Neural crest cell (in vitro differentiated cells): ENCODE measurements at regions not wholly inside any gene's neighbourhood (a gene's known extent, or its start where the extent isn't known, plus 50 kb on each side); places are given as distances from the start of the nearest gene placed in this dataset.

Experiments
- DNase-seq: peaks from one replicate; pipeline ENCODE4 v3.0.0; 2021; ENCODE audit warnings: low read depth, mixed read lengths, low spot score
- H3K27ac Mint-ChIP-seq: one replicate; pipeline ENCODE4 v1.8.0; 2021; ENCODE audit warnings: mild to moderate bottlenecking, mixed read lengths; ENCODE audit not compliant: unreplicated experiment
- H3K27me3 Mint-ChIP-seq: 2 replicates; pipeline ENCODE4 v1.8.0; 2021; ENCODE audit warnings: low read depth, mild to moderate bottlenecking, mixed read lengths
- H3K36me3 Mint-ChIP-seq: 2 replicates; pipeline ENCODE4 v1.8.0; 2021; ENCODE audit warnings: low read depth, mild to moderate bottlenecking, mixed read lengths
- H3K4me1 Mint-ChIP-seq: 2 replicates; pipeline ENCODE4 v1.8.0; 2021; ENCODE audit warnings: mixed read lengths
- H3K4me3 Mint-ChIP-seq: one replicate; pipeline ENCODE4 v1.8.0; 2021; ENCODE audit warnings: mild to moderate bottlenecking, mixed read lengths
- H3K9me3 Mint-ChIP-seq: 2 replicates; pipeline ENCODE4 v1.8.0; 2021; ENCODE audit warnings: mixed read lengths
- CTCF ChIP-seq: fragments of 200-600 bp; sonication (generic); conservative IDR thresholded peaks from 2 replicates; pipeline ENCODE4 v1.5.0; 2021; ENCODE audit warnings: antibody characterized with exemption, mild to moderate bottlenecking

DNA sequence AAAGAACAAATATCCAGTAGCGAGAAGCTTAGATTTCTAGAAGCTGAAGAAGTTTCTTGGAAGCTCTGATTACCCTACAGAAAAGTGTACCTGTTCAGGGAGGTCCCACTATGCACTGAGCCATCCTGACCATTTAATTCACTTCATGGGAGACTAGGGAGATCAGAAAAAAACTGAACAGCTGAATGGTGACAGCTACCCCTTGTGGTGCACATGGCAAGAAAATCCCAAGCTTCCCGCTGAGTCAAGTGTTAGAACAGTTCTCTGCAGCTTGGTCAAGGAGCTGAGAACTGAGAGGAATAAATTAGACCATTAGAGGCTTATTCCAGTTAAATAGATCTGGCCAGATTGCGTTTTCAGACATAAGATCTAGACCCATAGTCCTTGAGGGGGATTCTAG lies 197.2 kb upstream of the VEPH1 start:
- Mint-ChIP-seq H3K9me3 (peaks cover 7% of the 10 kb centered on the region), H3K27me3 (no peaks in the 10 kb centered on the region), H3K4me3 (no peak overlapping the region), H3K27ac (no peak overlapping the region), H3K4me1 (no peaks in the 10 kb centered on the region), H3K36me3 (no peaks in the 10 kb centered on the region)
- no peak for DNase-seq
- no peak for TF ChIP-seq CTCF

DNA sequence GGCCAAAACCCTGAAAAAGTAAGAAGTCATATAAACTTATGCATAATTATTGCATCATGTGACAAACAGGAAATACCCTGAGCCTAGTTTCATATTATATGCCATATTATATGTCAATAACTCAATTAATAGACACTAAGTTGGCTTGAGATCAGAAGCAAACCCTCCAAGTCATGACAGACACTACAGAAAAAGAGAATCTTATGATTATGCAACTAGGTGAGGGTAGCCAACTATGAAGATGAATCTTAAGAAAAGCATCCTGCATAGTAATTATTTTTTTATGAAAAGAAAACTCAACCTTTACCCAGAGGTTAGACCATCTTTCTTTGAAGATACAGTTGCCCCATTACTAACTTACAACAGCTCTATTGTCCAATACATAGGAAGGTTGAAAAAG lies 192.4 kb upstream of the VEPH1 start:
- H3K36me3 Mint-ChIP-seq = no peaks in the 10 kb centered on the region
- no peaks in the 10 kb centered on the region for H3K27me3 Mint-ChIP-seq
- no peak overlapping the region for H3K27ac Mint-ChIP-seq
- H3K4me1 Mint-ChIP-seq = no peaks in the 10 kb centered on the region
- TF ChIP-seq CTCF = no peak
- DNase-seq = no peak
- no peak overlapping the region for H3K4me3 Mint-ChIP-seq
- H3K9me3 Mint-ChIP-seq = peaks cover 7% of the 10 kb centered on the region

DNA sequence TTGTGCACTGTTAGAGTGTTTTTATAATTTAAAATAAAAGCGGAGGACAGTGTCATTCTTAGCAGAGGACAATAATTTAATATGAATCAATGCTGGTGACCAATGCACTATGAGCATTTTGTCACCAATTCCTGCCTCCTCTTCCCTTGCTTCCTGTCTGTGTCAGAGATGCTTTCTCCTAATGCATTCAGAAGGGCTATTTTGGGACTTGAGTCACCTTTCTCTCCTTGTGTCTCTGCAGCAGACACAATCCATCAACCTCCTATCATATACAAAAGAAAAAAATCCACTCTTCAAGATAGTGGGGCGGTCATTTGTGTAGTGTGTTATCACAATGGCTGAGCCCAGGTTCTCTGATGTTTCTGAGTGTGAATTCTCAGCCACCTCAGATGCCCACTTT lies 191.9 kb upstream of the VEPH1 start:
- Mint-ChIP-seq H3K27ac (no peak overlapping the region), H3K4me3 (no peak overlapping the region), H3K36me3 (no peaks in the 10 kb centered on the region), H3K27me3 (no peaks in the 10 kb centered on the region), H3K9me3 (peaks cover 7% of the 10 kb centered on the region), H3K4me1 (no peaks in the 10 kb centered on the region)
- no peak for TF ChIP-seq CTCF
- DNase-seq = no peak

DNA sequence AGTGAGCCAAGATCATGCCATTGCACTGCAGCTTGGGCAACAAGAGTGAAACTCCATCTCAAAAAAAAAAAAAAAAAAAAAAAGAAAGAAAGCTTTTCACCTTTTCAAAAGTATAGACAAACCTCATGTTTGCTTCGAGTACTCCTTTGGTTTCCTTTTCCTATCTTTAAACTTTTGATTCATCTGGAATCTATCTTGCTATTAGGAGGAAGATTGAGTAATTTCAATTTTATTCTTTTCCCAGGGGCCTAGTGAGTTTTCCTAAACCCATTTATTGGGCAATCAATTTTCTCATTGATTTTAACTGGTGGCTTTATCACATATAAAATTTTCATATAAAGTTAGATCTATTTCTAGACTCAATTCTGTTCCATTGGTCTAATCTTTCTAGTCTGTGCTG lies 190.5 kb upstream of the VEPH1 start:
- Mint-ChIP-seq H3K4me1 (no peaks in the 10 kb centered on the region), H3K4me3 (no peak overlapping the region), H3K27me3 (no peaks in the 10 kb centered on the region), H3K36me3 (no peaks in the 10 kb centered on the region), H3K9me3 (peaks cover 7% of the 10 kb centered on the region), H3K27ac (no peak overlapping the region)
- TF ChIP-seq CTCF = no peak
- DNase-seq = no peak

DNA sequence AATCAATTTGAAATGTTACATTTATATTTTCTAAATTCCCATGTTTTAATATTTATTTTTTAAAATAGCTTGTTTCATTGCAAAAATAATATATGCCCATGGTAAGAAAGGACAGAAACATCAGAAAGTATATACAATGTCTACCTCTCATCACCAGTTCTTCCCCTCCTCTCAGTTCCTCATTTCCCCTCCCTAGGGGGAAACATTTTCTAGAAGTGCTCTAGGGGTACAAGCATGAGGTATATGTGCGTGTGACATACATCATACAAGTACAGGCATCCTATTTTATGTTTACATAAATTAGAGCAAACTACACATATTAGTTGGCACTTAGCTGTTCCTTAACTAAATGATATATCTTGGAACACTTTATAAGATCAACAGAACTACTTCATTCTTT lies 189.3 kb upstream of the VEPH1 start:
- peaks cover 2% of the 10 kb centered on the region for H3K27me3 Mint-ChIP-seq
- no peak for TF ChIP-seq CTCF
- peaks cover 7% of the 10 kb centered on the region for H3K36me3 Mint-ChIP-seq
- no peaks in the 10 kb centered on the region for H3K4me1 Mint-ChIP-seq
- no peak overlapping the region for H3K27ac Mint-ChIP-seq
- H3K9me3 Mint-ChIP-seq = peaks cover 15% of the 10 kb centered on the region
- H3K4me3 Mint-ChIP-seq = no peak overlapping the region
- no peak for DNase-seq

DNA sequence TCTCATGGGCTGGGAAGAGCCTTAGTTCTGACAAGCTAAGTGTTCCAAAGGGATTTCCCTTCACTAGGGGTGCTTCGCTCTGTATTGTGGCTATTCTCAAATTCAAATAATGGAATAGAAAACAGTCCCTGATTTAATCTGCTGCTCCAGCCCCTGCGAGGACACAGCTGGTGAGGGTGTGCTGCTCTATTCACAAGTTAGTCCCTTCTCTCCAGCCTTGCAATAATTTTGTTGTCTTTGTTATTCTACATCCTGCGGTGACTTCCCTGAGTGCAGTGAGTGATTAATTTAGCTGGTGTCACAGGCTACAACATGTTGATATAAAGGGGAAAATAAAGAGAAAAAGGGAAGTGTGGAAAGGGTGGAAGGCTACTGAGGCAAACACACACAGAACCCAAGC lies 180.5 kb upstream of the VEPH1 start:
- DNase-seq = no peak
- H3K27me3 Mint-ChIP-seq = peaks cover 2% of the 10 kb centered on the region
- H3K4me3 Mint-ChIP-seq = no peak overlapping the region
- H3K9me3 Mint-ChIP-seq = peaks cover 11% of the 10 kb centered on the region
- peaks cover 19% of the 10 kb centered on the region for H3K4me1 Mint-ChIP-seq
- H3K36me3 Mint-ChIP-seq = peaks cover 12% of the 10 kb centered on the region
- TF ChIP-seq CTCF = no peak
- H3K27ac Mint-ChIP-seq = peak overlapping the region; percentile 3
